Right ventricle myocardium inferior (tissue), 1 donor: ENCODE measurements at regions not wholly inside any gene's neighbourhood (a gene's known extent, or its start where the extent isn't known, plus 50 kb on each side); places are given as distances from the start of the nearest gene placed in this dataset.
"Not testable (repeated sequence)": the region's sequence is repeated elsewhere in the genome, so short reads cannot be mapped to it uniquely, and the experiment has no call there.

Experiments used
- ATAC-seq: fragments of 200-7000 bp; cut with Tn5 transposase; one replicate; pipeline ENCODE4 v1.9.1; 2020; ENCODE audit warnings: mild to moderate bottlenecking, moderate library complexity
- DNase-seq: peaks from one replicate; pipeline ENCODE4 v3.0.0; 2021; ENCODE audit errors: missing footprints
- intact Hi-C: fragments of 100-400 bp; cut with DNase I; formaldehyde crosslinking; loops from one replicate; pipeline ENCODE4 v1.11.0; 2022
- donor health status: DM: no; HTN: yes; CAD: no; lungs with severe emphysema.

DNA sequence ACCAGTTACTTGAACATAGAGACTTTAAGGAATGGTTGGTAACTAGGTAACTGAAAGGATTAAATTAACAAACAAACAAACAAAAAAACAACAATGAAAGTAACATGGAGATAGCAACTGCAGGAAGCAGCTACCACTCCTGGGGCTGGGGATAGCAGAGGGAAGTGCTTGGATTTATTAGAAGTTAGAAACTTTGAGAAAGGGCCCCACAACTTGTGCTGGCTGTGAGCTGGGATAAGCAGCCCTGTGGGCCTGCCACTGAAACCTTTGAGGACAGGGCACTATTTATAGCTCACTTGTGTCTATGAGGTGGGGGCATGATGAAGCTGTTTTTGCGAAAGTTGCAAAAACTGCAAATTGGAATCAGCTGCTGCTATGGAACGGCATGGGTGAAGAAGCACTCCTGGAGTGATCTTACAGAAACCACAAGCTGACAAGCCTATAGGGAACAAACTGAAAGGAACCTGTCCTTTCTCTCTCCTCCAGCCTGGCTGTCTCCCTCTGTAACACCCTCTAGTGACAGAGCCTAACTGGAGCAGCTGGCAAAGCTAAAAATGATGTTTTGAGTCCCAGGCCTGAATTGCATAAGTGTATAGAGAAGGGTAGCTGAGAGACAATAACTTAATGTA is 91.4 kb upstream of the RANBP6 start:
- intact Hi-C loops: loop anchor here (2.0 kb wide), 2 partner anchors 16 to 52 kb away; no protein-coding TSS in a partner anchor
- DNase-seq: no peak
- peak; percentile 95 for ATAC-seq

DNA sequence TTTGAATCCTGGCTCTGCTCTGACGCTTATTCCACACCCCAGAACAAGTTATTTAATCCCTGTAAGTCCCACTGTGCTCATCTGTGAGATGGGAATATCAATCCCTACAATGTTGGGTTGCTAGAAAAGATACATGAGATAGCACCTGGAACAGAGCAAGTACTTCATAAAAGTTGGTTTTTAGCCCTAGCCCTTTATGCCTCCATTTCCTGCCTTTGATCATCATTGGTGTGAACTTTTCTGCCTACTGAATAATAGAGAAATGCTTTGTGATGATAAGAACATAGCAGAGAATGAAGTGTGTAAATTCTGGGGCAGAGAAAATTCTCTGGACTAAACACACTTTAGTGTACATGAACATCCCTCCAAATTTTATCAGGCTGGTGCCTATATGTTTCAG is 90.3 kb upstream of the RANBP6 start:
- intact Hi-C loops: loop anchor here (2.0 kb wide), 2 partner anchors 15 to 51 kb away; no protein-coding TSS in a partner anchor
- no peak for ATAC-seq
- no peak for DNase-seq

DNA sequence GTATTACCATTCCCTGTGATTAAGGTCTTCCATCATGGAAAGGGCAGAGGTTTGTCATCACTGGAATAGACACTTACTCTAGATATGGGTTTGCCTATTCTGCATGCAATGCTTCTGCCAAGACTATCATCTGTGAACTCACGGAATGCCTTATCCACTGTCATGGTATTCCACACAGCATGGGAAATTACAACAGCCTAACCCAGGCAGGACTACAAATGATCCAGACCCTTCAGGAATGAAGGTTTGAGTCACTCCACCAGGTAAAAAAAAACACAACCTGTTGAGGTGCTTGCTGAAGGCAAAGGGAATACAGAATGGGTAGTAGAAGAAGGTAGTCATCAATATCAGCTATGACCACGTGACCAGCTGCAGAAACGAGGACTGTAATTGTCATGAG is 89.0 kb upstream of the RANBP6 start:
- intact Hi-C loops, ATAC-seq, DNase-seq: not testable (repeated sequence)

DNA sequence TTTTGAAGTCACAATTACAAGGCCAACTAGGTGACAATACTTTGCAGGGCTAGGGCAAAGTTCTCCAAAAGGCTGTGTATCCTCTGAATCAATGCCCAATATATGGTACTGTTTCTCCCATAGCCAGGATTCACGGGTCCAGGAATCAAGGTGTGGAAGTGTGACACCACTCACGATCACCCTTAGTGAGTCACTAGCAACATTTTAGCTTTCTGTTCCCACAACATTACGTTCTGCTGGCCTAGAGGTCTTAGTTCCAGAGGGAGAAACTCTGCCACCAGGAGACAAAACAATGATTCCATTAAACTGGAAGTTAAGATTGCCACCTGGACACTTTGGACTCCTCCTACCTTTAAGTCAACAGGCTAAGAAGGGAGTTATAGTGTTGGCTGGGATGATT is 88.5 kb upstream of the RANBP6 start:
- intact Hi-C loops, ATAC-seq, DNase-seq: not testable (repeated sequence)

DNA sequence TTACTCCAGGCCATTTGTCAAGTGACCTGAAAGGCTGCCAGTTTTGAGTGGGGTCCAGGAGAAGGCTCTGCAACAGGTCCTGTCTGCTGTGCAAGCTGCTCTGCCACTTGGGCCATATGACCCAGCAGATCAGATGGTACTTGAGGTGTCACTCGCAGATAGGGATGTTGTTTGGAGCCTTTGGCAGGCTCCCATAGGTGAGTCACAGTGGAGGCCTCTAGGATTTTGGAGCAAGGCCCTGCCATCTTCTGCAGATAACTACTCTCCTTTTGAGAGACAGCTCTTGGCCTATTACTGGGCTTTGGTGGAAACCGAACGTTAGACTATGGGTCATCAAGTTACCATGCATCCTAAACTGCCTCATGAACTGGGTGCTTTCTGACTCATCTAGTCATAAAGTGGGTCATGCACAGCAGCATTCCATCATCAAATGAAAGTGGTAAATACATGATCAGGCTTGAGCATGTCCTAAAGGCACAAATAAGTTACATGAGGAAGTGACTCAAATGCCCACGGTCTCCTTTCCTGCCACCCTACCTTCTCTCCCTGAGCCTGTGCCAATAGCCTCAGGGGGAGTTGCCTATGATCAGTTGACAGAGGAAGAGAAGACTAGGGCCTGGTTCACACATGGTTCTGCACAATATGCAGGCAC is 87.0 kb upstream of the RANBP6 start:
- ATAC-seq, intact Hi-C loops, DNase-seq: not testable (repeated sequence)

GRCh38 chr9:6101725-6102124 is 86.3 kb upstream of the RANBP6 start:
- ATAC-seq, intact Hi-C loops, DNase-seq: not testable (repeated sequence)

GRCh38 chr9:6099346-6099745 is 83.9 kb upstream of the RANBP6 start:
- intact Hi-C loops, ATAC-seq, DNase-seq: not testable (repeated sequence)

GRCh38 chr9:6098431-6098830 is 83.0 kb upstream of the RANBP6 start:
- DNase-seq (no peak), ATAC-seq (no peak)
- intact Hi-C loops: no loop called here

GRCh38 chr9:6096821-6097220 is 81.4 kb upstream of the RANBP6 start:
- no peak for DNase-seq
- intact Hi-C loops: no loop called here
- ATAC-seq: no peak

- DNase-seq: no peak
- intact Hi-C loops: loop anchor here (2.0 kb wide), 1 partner anchor 16 kb away; no protein-coding TSS in a partner anchor
- peak; percentile 95 for ATAC-seq
Measured at GRCh38 chr9:6090277-6091210, 75.1 kb upstream of the RANBP6 start.

DNA sequence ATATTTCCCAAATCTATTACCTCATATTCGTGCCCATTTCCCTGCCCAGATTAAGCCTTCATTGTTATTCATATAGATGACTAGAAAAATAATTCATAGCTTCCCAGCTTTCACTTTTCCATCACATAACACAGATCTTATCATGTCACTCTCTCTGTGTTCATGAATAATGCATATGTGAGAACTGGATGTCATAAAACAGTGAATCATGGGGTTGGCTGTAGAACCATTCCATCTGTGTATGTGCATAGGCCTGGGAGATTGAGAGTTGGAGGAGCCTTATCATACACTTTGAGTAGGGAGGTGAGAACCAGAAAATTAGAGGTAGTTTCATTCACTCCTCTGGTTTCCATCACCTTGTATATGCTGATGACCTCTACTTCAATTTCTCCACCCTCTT is 73.9 kb upstream of the RANBP6 start:
- intact Hi-C loops: no loop called here
- no peak for ATAC-seq

DNA sequence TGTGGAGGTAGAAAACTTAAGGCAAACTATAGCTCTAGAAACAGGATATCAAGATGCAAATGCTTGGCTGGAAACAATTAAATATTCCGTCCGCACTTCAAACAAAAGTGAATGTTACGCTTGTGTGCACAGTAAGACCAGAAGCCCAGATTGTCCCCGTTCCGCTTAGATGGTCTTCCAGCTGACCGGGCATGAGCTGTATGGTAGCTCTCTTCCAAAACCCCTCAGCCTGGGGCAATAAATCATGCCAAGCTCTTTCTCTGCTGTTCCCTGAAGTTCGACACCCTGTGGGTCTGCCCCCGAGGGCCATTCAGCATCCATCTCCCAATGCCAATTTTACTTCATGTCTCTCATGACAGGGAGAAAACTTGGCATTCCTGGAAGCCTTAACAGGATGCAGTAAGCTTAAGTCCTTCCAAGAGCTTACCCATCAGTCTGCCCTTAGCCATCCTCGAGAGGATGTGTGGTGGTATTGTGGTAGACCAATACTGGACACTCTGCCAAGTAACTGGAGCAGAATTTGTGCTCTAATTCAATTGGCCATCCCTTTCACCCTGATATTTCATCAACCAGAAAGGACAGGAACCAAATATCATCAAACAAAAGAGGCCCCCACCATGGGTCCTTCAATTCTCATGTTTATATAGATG is 70.7 kb upstream of the RANBP6 start:
- no peak for ATAC-seq
- DNase-seq: no peak
- intact Hi-C loops: no loop called here

More for the DNA sequence above, 73.9 kb upstream of the RANBP6 start:
- no peak for DNase-seq

DNA sequence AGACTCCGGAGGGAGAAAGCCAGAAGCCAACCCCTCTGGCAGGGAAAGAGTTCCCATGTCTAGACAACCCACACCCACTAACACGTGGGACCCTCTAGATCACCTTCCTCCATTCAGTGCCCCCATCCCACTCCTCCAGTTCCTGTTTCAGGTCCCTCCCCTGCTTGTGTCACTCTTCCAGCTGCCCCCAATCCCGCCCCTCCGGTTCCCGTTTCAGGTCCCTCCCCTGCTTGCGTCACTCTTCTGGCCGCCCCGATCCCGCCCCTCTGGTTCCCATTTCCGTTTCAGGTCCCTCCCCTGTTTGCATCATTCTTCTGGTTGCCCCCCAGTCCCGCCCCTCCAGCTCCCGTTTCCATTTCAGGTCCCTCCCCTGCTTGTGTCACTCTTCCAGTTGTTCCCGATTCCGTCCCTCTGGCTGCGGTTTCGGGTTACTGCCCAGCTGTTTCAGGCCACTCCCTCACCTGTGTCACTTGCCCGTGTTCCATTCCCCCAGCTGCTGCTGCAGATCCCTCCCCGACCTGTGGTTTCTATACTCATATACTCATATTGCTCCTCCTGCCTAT is 64.8 kb upstream of the RANBP6 start:
- intact Hi-C loops: no loop called here
- DNase-seq (peak; percentile 86), ATAC-seq (peak; percentile 95)

DNA sequence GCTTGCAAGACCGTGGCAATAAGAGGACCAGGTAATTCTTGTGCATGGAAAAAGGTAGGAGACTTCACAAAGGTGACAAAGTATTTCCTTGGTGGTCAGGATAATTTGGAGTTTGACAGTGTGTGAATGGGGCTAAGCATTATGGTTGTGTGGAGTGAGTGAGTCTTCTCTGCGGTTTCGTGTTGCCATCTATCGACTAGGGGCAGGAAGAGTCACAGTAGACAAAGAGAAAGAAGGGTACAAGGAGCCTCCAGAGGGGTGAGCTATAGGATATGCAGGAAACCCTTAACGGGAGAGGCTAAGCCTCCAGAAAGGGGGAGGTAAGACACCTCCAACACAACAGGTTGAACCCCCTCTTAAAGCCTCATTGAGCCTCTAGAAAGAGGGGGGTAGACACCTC is 64.0 kb upstream of the RANBP6 start:
- ATAC-seq: no peak
- intact Hi-C loops: no loop called here
- DNase-seq: no peak

GRCh38 chr9:6078382-6079105 is 63.1 kb upstream of the RANBP6 start:
- DNase-seq (no peak), ATAC-seq (no peak)
- intact Hi-C loops: no loop called here

GRCh38 chr9:6076851-6077250 is 61.4 kb upstream of the RANBP6 start:
- ATAC-seq: no peak
- intact Hi-C loops: no loop called here

DNA sequence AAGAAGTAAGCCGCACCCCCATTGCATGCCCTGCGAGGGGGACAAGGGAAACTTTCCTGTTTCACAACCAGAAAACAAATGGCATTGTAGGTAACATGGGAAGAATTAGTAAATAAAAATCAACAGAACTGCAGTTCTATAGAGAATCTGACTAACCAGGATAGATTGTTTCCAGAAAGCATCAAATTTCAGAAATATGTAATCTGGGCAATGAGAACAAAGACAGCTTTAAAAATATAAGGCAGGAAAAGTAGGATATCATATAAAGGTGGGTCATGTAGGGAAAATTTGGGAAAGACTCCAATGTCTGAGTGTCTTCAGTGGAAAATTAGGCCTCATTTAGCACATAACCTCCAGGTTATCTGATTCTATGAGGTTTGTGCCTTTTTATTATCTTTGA is 58.3 kb upstream of the RANBP6 start:
- DNase-seq (no peak), ATAC-seq (no peak)
- intact Hi-C loops: no loop called here

More at GRCh38 chr9:6076851-6077250, 61.4 kb upstream of the RANBP6 start:
- DNase-seq: no peak

GRCh38 chr9:6072865-6073264 is 57.4 kb upstream of the RANBP6 start:
- no peak for ATAC-seq
- intact Hi-C loops: no loop called here
- no peak for DNase-seq
